HUES64 (cell line): ENCODE measurements at regions not wholly inside any gene's neighbourhood (a gene's known extent, or its start where the extent isn't known, plus 50 kb on each side); places are given as distances from the start of the nearest gene placed in this dataset.
"Not testable (repeated sequence)": the region's sequence is repeated elsewhere in the genome, so short reads cannot be mapped to it uniquely, and the experiment has no call there.

Experiments used
- H3K27ac ChIP-seq: 2 replicates; pipeline ENCODE4 v1.7.0; 2013; ENCODE audit warnings: low read depth, low read length, inconsistent platforms
- H3K27me3 ChIP-seq: 2 replicates; pipeline ENCODE4 v1.6.1; 2013; ENCODE audit warnings: mild to moderate bottlenecking, low read length; ENCODE audit not compliant: insufficient read depth
- H3K36me3 ChIP-seq: 2 replicates; pipeline ENCODE4 v1.6.1; 2013; ENCODE audit warnings: mild to moderate bottlenecking, low read length; ENCODE audit not compliant: insufficient read depth
- H3K4me1 ChIP-seq: 2 replicates; pipeline ENCODE4 v1.6.1; 2013; ENCODE audit warnings: mild to moderate bottlenecking, low read length, moderate library complexity; ENCODE audit not compliant: insufficient read depth
- H3K4me3 ChIP-seq: 2 replicates; pipeline ENCODE4 v1.5.1; 2013; ENCODE audit warnings: mild to moderate bottlenecking, low read length, moderate library complexity
- H3K9ac ChIP-seq: 2 replicates; pipeline ENCODE4 v1.6.1; 2013; ENCODE audit warnings: mild to moderate bottlenecking, low read depth, low read length
- H3K9me3 ChIP-seq: 2 replicates; pipeline ENCODE4 v1.6.1; 2013; ENCODE audit warnings: low read depth, low read length; ENCODE audit not compliant: insufficient read depth
- WGBS: fragments of 150-250, 120-280 bp; methylation state at CpG from one replicate; pipeline ENCODE4 v1.1.7; 2013; ENCODE audit warnings: missing lambda C conversion rate; 5-methylcytosine and 5-hydroxymethylcytosine counted together

- H3K27me3 ChIP-seq = no peaks in the 10 kb centered on the region
- no peak overlapping the region for H3K4me3 ChIP-seq
- H3K4me1 ChIP-seq = peaks cover 14% of the 10 kb centered on the region
- H3K9ac ChIP-seq = no peak overlapping the region
- H3K27ac ChIP-seq = no peak overlapping the region
- H3K9me3 ChIP-seq = no peaks in the 10 kb centered on the region
- no peaks in the 10 kb centered on the region for H3K36me3 ChIP-seq
Measured at GRCh38 chr7:15834446-15834845, 148.0 kb upstream of the MEOX2 start.

DNA sequence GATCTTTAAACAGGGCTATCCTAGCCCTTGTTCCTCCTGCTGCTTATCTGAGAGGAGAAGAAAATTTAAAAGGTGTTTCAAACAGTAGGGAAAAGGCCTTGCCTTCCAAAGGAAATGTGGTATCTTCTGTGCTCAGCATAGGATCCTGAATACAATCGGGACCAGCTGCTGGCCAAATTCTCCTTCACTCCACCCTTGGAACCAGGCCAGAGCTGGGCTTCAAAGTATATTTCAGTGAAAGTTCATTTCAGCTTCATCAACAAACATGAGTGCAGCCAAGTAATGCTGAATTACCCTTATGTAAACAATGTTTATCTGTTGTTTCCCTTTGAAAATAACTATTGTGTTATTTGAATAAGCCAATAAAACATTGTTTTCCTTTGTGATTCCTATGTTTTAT is 146.5 kb upstream of the MEOX2 start:
- 94% methylated on average over 1 of the region's 1 CpG for WGBS
- H3K4me3 ChIP-seq = no peak overlapping the region
- H3K36me3 ChIP-seq = no peaks in the 10 kb centered on the region
- no peaks in the 10 kb centered on the region for H3K27me3 ChIP-seq
- no peaks in the 10 kb centered on the region for H3K9me3 ChIP-seq
- H3K27ac ChIP-seq = no peak overlapping the region
- peaks cover 4% of the 10 kb centered on the region; the same call in 1 of the 2 replicates for H3K4me1 ChIP-seq
- no peak overlapping the region for H3K9ac ChIP-seq

- no peaks in the 10 kb centered on the region for H3K4me1 ChIP-seq
- H3K4me3 ChIP-seq = no peak overlapping the region
- H3K9me3 ChIP-seq = no peaks in the 10 kb centered on the region
- 91% methylated on average over 3 of the region's 3 CpGs for WGBS
- no peaks in the 10 kb centered on the region for H3K36me3 ChIP-seq
- no peak overlapping the region for H3K9ac ChIP-seq
- no peak overlapping the region for H3K27ac ChIP-seq
- H3K27me3 ChIP-seq = no peaks in the 10 kb centered on the region
Measured at GRCh38 chr7:15831606-15832005, 145.1 kb upstream of the MEOX2 start.

DNA sequence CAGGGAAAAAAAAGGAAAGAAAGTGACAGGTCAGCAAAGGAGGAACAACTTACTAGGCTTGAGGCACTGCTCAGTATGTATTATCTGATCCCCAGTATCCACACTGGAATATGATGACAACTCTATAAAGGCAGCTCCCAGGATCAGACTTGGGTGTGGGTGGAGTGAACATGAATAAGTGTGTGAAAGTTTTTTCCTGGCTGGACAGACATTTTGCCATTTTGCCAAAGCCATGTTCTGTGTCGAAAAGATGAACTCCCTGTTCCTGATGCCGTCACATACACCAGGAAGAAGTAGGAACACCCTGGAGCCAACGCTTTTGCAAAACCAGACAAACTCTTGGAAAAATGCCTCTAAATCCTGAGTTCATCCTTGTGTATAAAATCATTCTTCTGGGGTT is 143.2 kb upstream of the MEOX2 start:
- Histone ChIP-seq H3K9ac (no peak overlapping the region), H3K4me3 (no peak overlapping the region)
- 96% methylated on average over 3 of the region's 3 CpGs for WGBS

GRCh38 chr7:15828881-15829280 is 142.4 kb upstream of the MEOX2 start:
- H3K4me1 ChIP-seq = no peaks in the 10 kb centered on the region
- no peak overlapping the region for H3K9ac ChIP-seq
- WGBS = 87% methylated on average over 3 of the region's 3 CpGs
- H3K4me3 ChIP-seq = no peak overlapping the region
- H3K27ac ChIP-seq = no peak overlapping the region
- no peaks in the 10 kb centered on the region for H3K9me3 ChIP-seq
- H3K36me3 ChIP-seq = no peaks in the 10 kb centered on the region
- H3K27me3 ChIP-seq = no peaks in the 10 kb centered on the region

More for the DNA sequence above, 143.2 kb upstream of the MEOX2 start:
- Histone ChIP-seq H3K4me1 (no peaks in the 10 kb centered on the region), H3K27ac (no peak overlapping the region), H3K36me3 (no peaks in the 10 kb centered on the region), H3K9me3 (no peaks in the 10 kb centered on the region), H3K27me3 (no peaks in the 10 kb centered on the region)

DNA sequence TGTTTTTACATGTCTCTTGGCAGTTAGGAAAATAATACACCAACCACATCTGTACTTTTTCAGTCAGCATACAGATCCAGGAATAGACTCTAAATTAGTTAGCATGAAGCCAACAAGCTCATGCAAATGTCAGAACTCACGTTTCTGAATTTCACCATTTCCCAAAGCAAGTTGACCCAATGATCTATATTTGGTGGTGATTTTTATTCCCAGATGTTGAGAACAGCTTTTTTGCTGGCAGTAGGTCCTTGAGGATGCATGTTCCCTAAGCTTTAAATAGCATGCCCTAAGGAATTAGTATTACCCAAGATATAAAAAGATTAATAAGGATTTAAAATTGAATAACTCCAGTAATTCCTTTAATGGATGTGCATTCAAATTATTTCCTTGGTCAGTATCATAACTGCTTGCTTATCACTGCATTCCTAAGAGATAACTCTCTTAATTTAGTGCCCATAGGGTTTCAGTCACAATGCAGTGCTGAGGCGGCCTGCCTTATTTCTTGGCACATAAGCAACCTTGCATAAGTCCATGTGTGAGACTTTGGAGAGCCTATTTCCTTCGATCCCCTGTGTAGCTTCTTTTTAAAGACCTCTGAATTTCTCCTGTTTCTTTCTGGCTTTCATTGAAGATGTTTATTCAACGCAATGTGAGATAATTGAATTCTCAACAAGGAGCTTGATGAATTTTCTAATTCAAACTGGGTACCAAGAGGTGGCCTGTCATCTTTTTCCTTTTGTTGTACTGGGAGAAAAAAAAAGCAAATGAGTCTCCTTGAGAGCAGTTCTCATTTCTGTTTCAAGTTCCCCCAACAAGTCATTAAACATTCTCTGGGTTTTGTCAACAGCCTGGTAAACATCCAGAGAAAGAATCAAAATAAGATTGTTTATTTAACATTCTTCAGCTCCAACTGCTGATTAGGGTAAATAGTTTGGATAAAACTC is 135.3 kb upstream of the MEOX2 start:
- no peaks in the 10 kb centered on the region for H3K36me3 ChIP-seq
- no peak overlapping the region for H3K27ac ChIP-seq
- 93% methylated on average over 4 of the region's 4 CpGs for WGBS
- H3K27me3 ChIP-seq = no peaks in the 10 kb centered on the region
- peaks cover 7% of the 10 kb centered on the region; the same call in 1 of the 2 replicates for H3K4me1 ChIP-seq
- no peaks in the 10 kb centered on the region for H3K9me3 ChIP-seq
- no peak overlapping the region for H3K4me3 ChIP-seq
- H3K9ac ChIP-seq = no peak overlapping the region

DNA sequence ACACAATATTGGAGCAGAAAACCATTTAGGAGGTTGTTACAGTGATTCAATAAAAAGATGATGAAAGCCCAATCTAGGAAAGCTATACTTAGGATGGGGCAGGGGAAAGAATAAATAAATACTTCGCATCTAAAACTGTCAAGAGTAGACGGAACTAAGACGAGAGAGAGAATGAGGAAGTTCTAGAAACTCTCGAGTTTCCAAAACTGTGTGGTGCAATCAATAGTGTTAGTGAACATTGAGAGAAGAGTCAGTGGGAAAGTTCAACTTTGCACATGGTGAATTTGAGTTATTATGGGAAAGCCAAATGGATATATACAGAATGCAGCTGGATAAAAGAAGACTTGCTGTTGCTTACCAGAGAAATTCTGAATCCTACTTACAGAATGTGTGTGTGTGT is 133.8 kb upstream of the MEOX2 start:
- H3K27me3 ChIP-seq = no peaks in the 10 kb centered on the region
- no peaks in the 10 kb centered on the region for H3K9me3 ChIP-seq
- no peaks in the 10 kb centered on the region for H3K36me3 ChIP-seq
- no peak overlapping the region for H3K4me3 ChIP-seq
- peaks cover 7% of the 10 kb centered on the region; the same call in 1 of the 2 replicates for H3K4me1 ChIP-seq
- H3K27ac ChIP-seq = no peak overlapping the region
- WGBS = 94% methylated on average over 4 of the region's 4 CpGs
- H3K9ac ChIP-seq = no peak overlapping the region

GRCh38 chr7:15816835-15817426 is 130.4 kb upstream of the MEOX2 start:
- Histone ChIP-seq H3K4me1 (0 out of 2 replicates have a peak, but pooled peaks cover under 1% of the 10 kb centered on the region), H3K27me3 (no peaks in the 10 kb centered on the region), H3K4me3 (no peak overlapping the region), H3K9me3 (no peaks in the 10 kb centered on the region), H3K36me3 (no peaks in the 10 kb centered on the region), H3K27ac (no peak overlapping the region), H3K9ac (no peak overlapping the region)
- WGBS = 93% methylated on average over 3 of the region's 3 CpGs

GRCh38 chr7:15813448-15813847 is 127.0 kb upstream of the MEOX2 start:
- 92% methylated on average over 1 of the region's 1 CpG for WGBS
- no peak overlapping the region for H3K4me3 ChIP-seq
- H3K36me3 ChIP-seq = no peaks in the 10 kb centered on the region

GRCh38 chr7:15810383-15810782 is 123.9 kb upstream of the MEOX2 start:
- not testable (repeated sequence) for H3K9ac ChIP-seq, H3K27me3 ChIP-seq, H3K4me3 ChIP-seq, H3K36me3 ChIP-seq, H3K9me3 ChIP-seq, H3K4me1 ChIP-seq, H3K27ac ChIP-seq
- 93% methylated on average over 1 of the region's 1 CpG for WGBS

More at GRCh38 chr7:15813448-15813847, 127.0 kb upstream of the MEOX2 start:
- no peak overlapping the region for H3K27ac ChIP-seq
- no peaks in the 10 kb centered on the region for H3K4me1 ChIP-seq
- no peak overlapping the region for H3K9ac ChIP-seq
- no peaks in the 10 kb centered on the region for H3K27me3 ChIP-seq
- no peaks in the 10 kb centered on the region for H3K9me3 ChIP-seq

DNA sequence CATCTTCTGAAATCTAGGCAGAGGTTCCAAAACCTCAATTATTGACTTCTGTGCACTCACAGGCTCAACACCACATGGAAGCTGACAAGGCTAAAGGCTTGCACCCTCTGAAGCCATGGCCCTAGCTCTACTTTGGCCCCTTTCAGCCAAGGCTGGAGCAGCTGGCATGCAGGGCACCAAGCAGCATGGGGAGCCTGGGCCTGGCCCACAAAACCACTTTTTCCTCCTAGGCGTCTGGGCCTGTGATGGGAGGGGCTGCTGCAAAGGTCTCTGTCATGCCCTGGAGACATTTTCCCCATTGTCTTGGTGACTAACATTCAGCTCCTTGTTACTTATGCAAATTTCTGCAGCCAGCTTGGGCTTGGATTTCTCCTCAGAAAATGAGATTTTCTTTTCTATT is 123.5 kb upstream of the MEOX2 start:
- not testable (repeated sequence) for H3K27ac ChIP-seq, H3K4me1 ChIP-seq, H3K9me3 ChIP-seq, H3K36me3 ChIP-seq, H3K27me3 ChIP-seq, H3K9ac ChIP-seq, H3K4me3 ChIP-seq
- 100% methylated on average over 1 of the region's 1 CpG for WGBS
